A549 (cell line): ENCODE measurements at regions not wholly inside any gene's neighbourhood (a gene's known extent, or its start where the extent isn't known, plus 50 kb on each side); places are given as distances from the start of the nearest gene placed in this dataset.

Experiments used
- ATAC-seq, 2 experiments: fragments of 200-7000 bp in 1 of 2; fragments of >200 bp in 1 of 2; cut with Nextera tagmentation in 1 of 2; cut with Tn5 transposase in 1 of 2; 3 replicates each; pipeline versions ENCODE4 v1.8.0 to v1.9.1; 2018 to 2020; ENCODE audit warnings: mild to moderate bottlenecking in 1 of 2, moderate library complexity in 1 of 2
- CTCF ChIA-PET: fragments of 300-600 bp; sonication (Branson Sonifier 250); formaldehyde crosslinking; extraction: SDS; loops from one replicate; lab custom pipeline; 2021; ENCODE audit warnings: antibody characterized with exemption, inconsistent platforms; lab: Yijun Ruan, JAX
- POLR2A ChIA-PET: fragments of 350-600 bp; formaldehyde crosslinking; extraction: SDS; loops from one replicate; lab custom pipeline; 2021; ENCODE audit warnings: antibody characterized with exemption, inconsistent platforms; lab: Yijun Ruan, JAX
- DNase-seq, 2 experiments: peaks; one replicate each; pipeline versions ENCODE4 v3.0.0 to v3.0.0-alpha.2; 2011 to 2016; ENCODE audit warnings: low read depth in 1 of 2, low spot score in 1 of 2
- FAIRE-seq: peaks from 2 replicates; lab custom pipeline; 2011; peaks lifted over from hg19 to GRCh38; lab: Jason Lieb, UNC
- H3K27ac ChIP-seq, 2 experiments: fragments of >200 bp; sonication (Bioruptor Twin); formaldehyde crosslinking; 3 replicates each; pipeline ENCODE4 v1.5.1; 2016 to 2017
- H3K4me1 ChIP-seq: fragments of >200 bp; sonication (Bioruptor Twin); formaldehyde crosslinking; 3 replicates; pipeline ENCODE4 v1.6.1; 2016
- H3K4me2 ChIP-seq: fragments of >200 bp; sonication (Bioruptor Twin); formaldehyde crosslinking; 3 replicates; pipeline ENCODE4 v1.6.1; 2016
- H3K4me3 ChIP-seq: fragments of >200 bp; sonication (Bioruptor Twin); formaldehyde crosslinking; 3 replicates; pipeline ENCODE4 v1.5.1; 2016
- H3K9me3 ChIP-seq: fragments of >200 bp; sonication (Bioruptor Twin); formaldehyde crosslinking; 3 replicates; pipeline ENCODE4 v1.6.1; 2016
- ATOH8 ChIP-seq: fragments of 250-450 bp; sonication (Bioruptor Pico); IDR thresholded peaks from 2 replicates; pipeline ENCODE4 v1.5.0; 2020; ENCODE audit warnings: low read depth, mild to moderate bottlenecking, moderate library complexity
- BCL3 ChIP-seq: fragments of >200 bp; sonication (Bioruptor Twin); formaldehyde crosslinking; IDR thresholded peaks from 3 replicates; pipeline ENCODE4 v1.6.1; 2016
- CBX2 ChIP-seq: fragments of 200-600 bp; sonication (generic); IDR thresholded peaks from 2 replicates; pipeline ENCODE4 v1.6.1; 2016; ENCODE audit warnings: low read depth, mild to moderate bottlenecking, borderline replicate concordance
- CEBPB ChIP-seq, 2 experiments: fragments of >200 bp in 1 of 2; sonication (Bioruptor Twin) in 1 of 2; formaldehyde crosslinking in 1 of 2; IDR thresholded peaks; 2 replicates each; pipeline ENCODE4 v1.6.1; 2012 to 2016
- CHD4 ChIP-seq: fragments of 200-600 bp; sonication (generic); IDR thresholded peaks from 2 replicates; pipeline ENCODE4 v1.6.1; 2016; ENCODE audit warnings: antibody characterized with exemption, mild to moderate bottlenecking, borderline replicate concordance
- E2F6 ChIP-seq: IDR thresholded peaks from 2 replicates; pipeline ENCODE4 v1.6.1; 2012; ENCODE audit warnings: low read depth, borderline replicate concordance
- EHF ChIP-seq: fragments of 250-450 bp; sonication (Bioruptor Pico); IDR thresholded peaks from 2 replicates; pipeline ENCODE4 v1.5.0; 2020; ENCODE audit warnings: mild to moderate bottlenecking
- EHMT2 ChIP-seq: fragments of 200-600 bp; sonication (generic); IDR thresholded peaks from 2 replicates; pipeline ENCODE4 v1.6.1; 2016; ENCODE audit warnings: antibody characterized with exemption, low read depth, mild to moderate bottlenecking, moderate library complexity
- ELK1 ChIP-seq: fragments of 150-350 bp; IDR thresholded peaks from 2 replicates; pipeline ENCODE4 v1.6.1; 2014; ENCODE audit warnings: low read depth, mild to moderate bottlenecking, low read length
- ESRRA ChIP-seq: fragments of 150-350 bp; IDR thresholded peaks from 2 replicates; pipeline ENCODE4 v1.6.1; 2014; ENCODE audit warnings: mild to moderate bottlenecking, low read length, borderline replicate concordance
- FOSB ChIP-seq: fragments of 250-450 bp; sonication (Bioruptor Pico); IDR thresholded peaks from 2 replicates; pipeline ENCODE4 v1.5.0; 2020; ENCODE audit warnings: mild to moderate bottlenecking, moderate library complexity
- GATA3 ChIP-seq: IDR thresholded peaks from 2 replicates; pipeline ENCODE4 v1.6.1; 2012; ENCODE audit warnings: borderline replicate concordance
- HDAC2 ChIP-seq: fragments of 200-600 bp; sonication (generic); IDR thresholded peaks from 2 replicates; pipeline ENCODE4 v1.6.1; 2016
- HOXA7 ChIP-seq: fragments of 250-450 bp; sonication (Bioruptor Pico); IDR thresholded peaks from 2 replicates; pipeline ENCODE4 v1.5.0; 2020; ENCODE audit warnings: mild to moderate bottlenecking, moderate library complexity
- HOXB13 ChIP-seq: fragments of 250-450 bp; sonication (Bioruptor Pico); IDR thresholded peaks from 2 replicates; pipeline ENCODE4 v1.5.0; 2020; ENCODE audit warnings: low read depth, mild to moderate bottlenecking, moderate library complexity
- HOXB5 ChIP-seq: fragments of 250-450 bp; sonication (Bioruptor Pico); IDR thresholded peaks from 2 replicates; pipeline ENCODE4 v1.5.0; 2020; ENCODE audit warnings: mild to moderate bottlenecking, moderate library complexity
- MAFK ChIP-seq: fragments of 450-650 bp; IDR thresholded peaks from 2 replicates; pipeline ENCODE4 v1.6.1; 2014; ENCODE audit not compliant: partially characterized antibody
- MAX ChIP-seq: IDR thresholded peaks from 2 replicates; pipeline ENCODE4 v1.6.1; 2012
- MAZ ChIP-seq: fragments of 150-350 bp; IDR thresholded peaks from 2 replicates; pipeline ENCODE4 v1.6.1; 2014; ENCODE audit warnings: antibody characterized with exemption, low read depth, low read length, borderline replicate concordance
- NR3C1 ChIP-seq: fragments of >200 bp; sonication (Bioruptor Twin); formaldehyde crosslinking; IDR thresholded peaks from 3 replicates; pipeline ENCODE4 v1.6.1; 2017
- PHF8 ChIP-seq: fragments of 200-600 bp; sonication (generic); IDR thresholded peaks from 2 replicates; pipeline ENCODE4 v1.6.1; 2016; ENCODE audit warnings: low read depth, mild to moderate bottlenecking, antibody characterized with exemption, moderate library complexity, borderline replicate concordance
- POLR2A ChIP-seq: IDR thresholded peaks from 2 replicates; pipeline ENCODE4 v1.6.1; 2012; ENCODE audit warnings: mild to moderate bottlenecking, low read length
- RAD21 ChIP-seq, 2 experiments: fragments of >200 bp in 1 of 2; sonication (Bioruptor Twin) in 1 of 2; formaldehyde crosslinking in 1 of 2; IDR thresholded peaks in 1 of 2; conservative IDR thresholded peaks in 1 of 2; 2 replicates in 1 of 2; 3 replicates in 1 of 2; pipeline ENCODE4 v1.6.1; 2012 to 2018; ENCODE audit warnings: inconsistent platforms in 1 of 2
- RARB ChIP-seq: fragments of 250-450 bp; sonication (Bioruptor Pico); IDR thresholded peaks from 2 replicates; pipeline ENCODE4 v1.8.0; 2021; ENCODE audit warnings: mild to moderate bottlenecking, moderate library complexity
- REST ChIP-seq: fragments of 200-600 bp; sonication (generic); IDR thresholded peaks from 2 replicates; pipeline ENCODE4 v1.6.1; 2016; ENCODE audit warnings: antibody characterized with exemption, mild to moderate bottlenecking, moderate library complexity
- RFX5 ChIP-seq: fragments of 450-650 bp; IDR thresholded peaks from 2 replicates; pipeline ENCODE4 v1.7.1; 2014; ENCODE audit warnings: antibody characterized with exemption, mild to moderate bottlenecking, moderate library complexity
- RNF2 ChIP-seq: fragments of 200-600 bp; sonication (generic); IDR thresholded peaks from 2 replicates; pipeline ENCODE4 v1.6.1; 2016; ENCODE audit warnings: low read depth, mild to moderate bottlenecking, antibody characterized with exemption, moderate library complexity, borderline replicate concordance
- SMC3 ChIP-seq: fragments of >200 bp; sonication (Bioruptor Twin); formaldehyde crosslinking; IDR thresholded peaks from 3 replicates; pipeline ENCODE4 v1.6.1; 2018; ENCODE audit warnings: inconsistent platforms
- ZSCAN20 ChIP-seq: fragments of 250-450 bp; sonication (Bioruptor Pico); IDR thresholded peaks from 2 replicates; pipeline ENCODE4 v1.8.0; 2022; ENCODE audit warnings: mild to moderate bottlenecking, moderate library complexity
- WGBS: methylation state at CpG from one replicate; pipeline ENCODE4 v1.1.6; 2017; ENCODE audit errors: missing lambda C conversion rate; 5-methylcytosine and 5-hydroxymethylcytosine counted together

- TF ChIP-seq CEBPB (IDR thresholded peaks at IDR 0.05) = peak in 1 of 2 experiments; percentile 72; a peak in 1 of 4 replicates
- TF ChIP-seq E2F6 = no peak
- TF ChIP-seq MAX = peak; percentile 87
- peak; percentile 82; the same call in 1 of the 3 replicates for TF ChIP-seq BCL3
- TF ChIP-seq HDAC2 = no peak
- TF ChIP-seq SMC3 = peak; percentile 61
- no peak for TF ChIP-seq ATOH8 (CRISPR knock-in tag)
- TF ChIP-seq ELK1 = no peak
- TF ChIP-seq CHD4 = peak; percentile 35; the same call in 1 of the 2 replicates
- TF ChIP-seq MAZ = no peak
- no peak for TF ChIP-seq EHMT2
- no peak for TF ChIP-seq ZSCAN20 (CRISPR knock-in tag)
- TF ChIP-seq NR3C1 = no peak
- no peak for TF ChIP-seq ESRRA
- TF ChIP-seq RAD21 (conservative IDR thresholded peaks at IDR 0.05 in 1 of 2, IDR thresholded peaks at IDR 0.05 in 1 of 2) = peak; percentile 41 to 77
- peak; percentile 92; the same call in 1 of the 2 replicates for TF ChIP-seq GATA3
- TF ChIP-seq HOXA7 = no peak
- TF ChIP-seq RARB (CRISPR knock-in tag) = 0 out of 2 replicates have a peak, but pooled peaks have one; percentile 58
- no peak for TF ChIP-seq CBX2
Observed at GRCh38 chr7:68706291-68706690, 892.0 kb upstream of the AUTS2 start (continued).

- no peak for FAIRE-seq
- TF ChIP-seq POLR2A (no peak), ELK1 (no peak), RFX5 (no peak), RNF2 (no peak), ATOH8 (CRISPR knock-in tag) (no peak), EHMT2 (peak; percentile 15; the same call in 1 of the 2 replicates), MAFK (peak; percentile 49), HOXB13 (CRISPR knock-in tag) (peak; percentile 79; the same call in 1 of the 2 replicates), REST (no peak), PHF8 (no peak), HOXB5 (CRISPR knock-in tag) (no peak), NR3C1 (no peak), EHF (CRISPR knock-in tag) (0 out of 2 replicates have a peak, but pooled peaks have one; percentile 20), FOSB (CRISPR knock-in tag) (0 out of 2 replicates have a peak, but pooled peaks have one; percentile 55)
Observed at GRCh38 chr7:68707159-68707558, 891.1 kb upstream of the AUTS2 start.

More at GRCh38 chr7:68707159-68707558, 891.1 kb upstream of the AUTS2 start:
- peak overlapping the region; percentile 91 to 98 for H3K27ac ChIP-seq
- H3K9me3 ChIP-seq = peaks cover 11% of the 10 kb centered on the region; the same call in 1 of the 3 replicates
- POLR2A ChIA-PET = interaction anchor here (0.5 kb wide), 1 partner anchor 92 kb away, joined by 12 read pairs; no protein-coding TSS in a partner anchor
- peak in 1 of 2 experiments; percentile 35 for DNase-seq
- CTCF ChIA-PET = interaction anchor here (1.5 kb wide), 1 partner anchor 10 kb away, joined by 3 read pairs; no protein-coding TSS in a partner anchor
- WGBS = 26% methylated on average over 5 of the region's 5 CpGs
- no peak overlapping the region for H3K4me3 ChIP-seq
- peaks cover 27% of the 10 kb centered on the region for H3K4me1 ChIP-seq
- ATAC-seq = no peak
- H3K4me2 ChIP-seq = peak overlapping the region; percentile 56
